HG03064 (cell line): ENCODE measurements at regions not wholly inside any gene's neighbourhood (a gene's known extent, or its start where the extent isn't known, plus 50 kb on each side); places are given as distances from the start of the nearest gene placed in this dataset.

Source experiments
- ATAC-seq: cut with Tn5 transposase; IDR thresholded peaks from one replicate; pipeline ENCODE4 v1.9.1; 2021; ENCODE audit warnings: low read depth; ENCODE audit not compliant: unreplicated experiment

DNA sequence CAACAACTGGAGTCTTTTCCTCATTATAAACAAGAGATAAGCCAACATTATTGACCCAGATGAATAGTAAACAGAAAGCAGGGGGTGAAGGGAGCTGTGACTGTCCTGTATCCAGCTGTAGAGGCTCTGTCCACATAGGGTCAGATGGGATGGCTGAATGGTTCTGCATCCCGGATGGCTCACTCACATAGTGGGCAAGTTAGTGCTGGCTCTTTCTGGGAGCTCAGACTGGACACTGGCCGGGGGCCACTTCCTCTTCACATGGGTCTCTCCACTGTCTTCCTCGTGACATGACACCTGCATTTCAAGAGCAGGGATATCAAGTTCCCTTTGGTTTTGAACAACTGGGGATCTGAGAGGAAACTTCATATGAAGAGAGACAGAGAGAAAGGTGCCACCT, 969.6 kb upstream of the TMEM132C start:
- ATAC-seq, result no peak

DNA sequence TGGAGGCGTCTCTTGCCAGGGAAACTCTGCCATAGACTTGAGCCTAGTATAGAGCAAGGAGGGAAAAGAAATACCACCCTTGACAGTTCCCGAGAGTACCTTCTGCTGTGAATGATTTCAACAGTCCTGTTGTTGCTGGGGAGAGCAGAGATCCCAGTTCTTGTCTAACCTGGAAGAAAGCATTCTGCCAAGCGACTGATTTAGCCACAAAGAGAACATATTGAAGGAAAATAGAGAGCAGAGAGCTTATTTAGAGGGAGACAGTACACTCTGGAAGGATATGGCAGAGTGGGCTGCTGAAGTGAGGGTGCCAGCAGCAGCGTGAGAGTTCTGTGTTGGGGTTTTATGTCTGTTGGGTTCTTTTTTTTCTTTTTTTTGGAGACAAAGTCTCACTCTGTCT, 966.9 kb upstream of the TMEM132C start:
- no peak for ATAC-seq

DNA sequence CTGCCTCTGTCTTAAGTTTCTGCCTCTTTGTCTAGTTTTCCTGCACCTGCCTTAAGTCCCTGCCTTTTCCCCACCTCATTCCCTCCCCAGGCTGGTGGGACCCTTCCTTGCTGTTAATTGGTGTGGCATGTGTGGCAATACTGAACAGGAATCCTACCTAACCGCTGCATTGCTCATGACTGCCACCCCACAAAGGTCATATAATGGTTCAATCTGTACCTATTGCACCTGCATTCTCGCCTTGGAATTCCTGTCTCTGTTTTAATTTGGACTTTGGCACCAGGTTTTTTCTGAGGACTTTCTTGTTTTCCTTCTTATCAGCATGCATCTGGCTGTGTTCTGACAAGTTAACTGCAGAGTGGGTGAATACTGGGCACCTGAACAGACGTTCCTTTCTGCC, 966.2 kb upstream of the TMEM132C start:
- no peak for ATAC-seq

DNA sequence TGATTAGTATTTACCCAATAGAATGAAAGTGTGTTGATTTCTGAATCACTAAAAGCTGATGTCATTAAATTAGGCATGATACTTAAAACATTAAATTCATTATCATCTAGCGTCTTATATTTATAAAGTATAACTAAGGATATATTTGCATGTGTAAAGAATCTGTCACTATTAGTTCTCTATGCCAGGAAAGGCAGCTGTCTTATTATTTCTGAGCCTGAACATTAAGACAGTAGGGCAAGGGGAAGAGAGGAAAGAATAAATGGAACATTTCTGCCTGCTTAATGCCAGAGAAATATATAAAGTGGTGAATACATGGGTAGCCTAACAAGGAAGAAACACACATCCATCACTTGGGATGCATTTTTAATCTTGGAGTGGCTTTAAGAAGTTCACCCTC, 965.1 kb upstream of the TMEM132C start:
- no peak for ATAC-seq

DNA sequence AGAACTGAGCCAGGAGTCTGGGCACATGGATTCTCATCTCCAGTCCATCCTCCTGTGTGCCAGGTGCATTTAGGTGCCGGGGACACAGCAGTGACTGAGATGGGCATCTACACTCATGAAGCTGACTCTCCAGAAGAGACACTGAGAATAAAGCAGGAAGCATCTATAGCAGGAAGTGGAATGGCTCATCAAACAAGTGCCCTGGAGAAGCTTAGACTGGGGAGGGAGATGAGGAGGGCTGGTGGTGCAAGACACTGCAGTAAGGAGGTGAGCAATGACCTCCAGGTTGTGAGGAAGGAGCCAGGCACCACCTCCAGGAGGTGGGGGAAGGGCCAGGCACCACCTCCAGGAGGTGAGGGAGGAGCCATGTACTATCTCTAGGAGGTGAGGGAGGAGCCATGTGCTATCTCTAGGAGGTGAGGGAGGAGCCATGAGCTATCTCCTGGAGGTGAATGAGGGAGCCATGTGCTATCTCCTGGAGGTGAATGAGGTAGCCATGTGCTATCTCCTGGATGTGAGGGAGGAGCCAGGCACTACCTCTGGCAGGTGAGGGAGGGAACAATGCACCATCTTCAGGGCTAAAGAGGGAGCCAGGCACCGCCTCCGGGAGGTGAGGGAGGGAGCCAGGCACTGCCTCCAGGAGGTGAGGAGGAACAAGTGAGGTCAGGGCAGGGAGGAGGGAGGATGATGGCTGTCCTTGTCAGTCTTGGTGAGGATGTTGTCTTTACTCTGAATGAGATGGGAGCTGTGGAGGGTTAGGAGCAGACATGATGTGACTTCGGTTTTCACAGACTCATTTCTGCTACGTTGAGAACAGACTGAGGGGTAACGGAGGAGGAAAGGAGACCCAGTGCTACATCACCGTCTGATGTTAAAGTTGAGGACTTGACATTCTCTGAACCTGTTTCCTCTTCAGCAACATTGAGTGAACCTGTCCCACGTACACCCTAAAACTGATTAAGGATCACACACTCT, 961.9 kb upstream of the TMEM132C start:
- no peak for ATAC-seq

DNA sequence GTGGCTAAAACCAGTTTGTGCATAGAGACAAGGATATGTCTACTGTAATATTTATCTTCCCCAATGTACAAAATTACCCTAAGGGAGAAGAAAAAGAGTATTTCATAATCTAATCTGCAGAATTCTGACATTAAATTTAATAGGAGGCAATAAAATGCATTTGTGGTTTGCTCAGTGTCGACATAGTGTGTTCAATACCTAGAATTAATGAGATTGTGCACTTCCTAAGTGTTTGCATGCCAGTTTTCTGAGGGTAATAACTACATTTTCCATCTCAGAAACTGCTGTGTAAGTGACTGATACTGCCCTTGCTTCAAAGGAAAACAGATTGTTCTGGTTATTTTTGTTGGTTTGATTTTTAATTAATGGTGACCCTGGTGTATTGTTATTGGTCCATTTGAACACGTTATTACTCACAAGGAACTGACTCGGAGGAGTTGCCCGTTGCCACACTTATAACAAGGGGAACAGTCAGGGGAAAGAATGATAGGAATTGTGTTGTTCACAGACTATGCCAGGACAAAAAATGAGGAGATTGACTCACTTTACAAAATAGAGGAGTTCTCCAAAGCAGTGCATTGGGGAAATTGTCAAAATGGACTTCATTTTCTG, 960.3 kb upstream of the TMEM132C start:
- ATAC-seq, result no peak

DNA sequence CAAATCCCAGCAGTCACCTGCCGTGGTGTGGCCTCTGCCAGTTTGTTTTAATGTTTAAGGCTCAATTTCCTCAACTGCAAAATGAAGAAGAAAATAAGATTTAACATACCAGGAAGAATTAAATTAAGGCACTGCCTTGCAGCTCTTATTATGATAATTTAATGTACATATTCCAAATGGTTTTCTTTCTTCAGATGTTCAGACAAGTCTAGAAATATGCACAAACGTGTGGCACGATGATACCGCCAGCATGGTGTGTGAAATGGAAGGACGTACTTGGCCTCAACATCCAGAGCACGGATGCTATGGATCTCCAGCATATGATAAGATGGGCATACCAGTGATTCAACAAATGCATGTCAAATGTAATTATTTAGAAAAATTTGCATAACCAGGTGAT, 959.4 kb upstream of the TMEM132C start:
- ATAC-seq, result no peak

DNA sequence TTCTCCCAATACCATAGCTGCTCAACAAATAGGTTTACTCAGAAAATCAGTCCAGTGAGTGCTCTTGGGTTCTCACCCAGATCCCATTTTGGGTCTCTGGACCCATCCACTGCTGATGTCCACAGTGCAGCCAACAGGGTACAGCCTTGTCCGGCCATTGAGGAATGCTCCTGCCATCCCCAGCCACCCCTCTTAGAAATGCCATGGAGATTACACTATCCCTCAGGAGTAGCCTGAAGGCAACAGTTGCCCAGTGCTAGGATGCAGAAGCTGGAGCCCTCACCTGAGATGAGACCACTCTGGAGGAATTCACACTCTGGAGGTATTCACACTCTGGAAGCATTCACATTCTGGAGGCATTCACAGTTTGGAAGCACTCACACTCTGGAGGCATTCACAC, 958.8 kb upstream of the TMEM132C start:
- no peak for ATAC-seq

DNA sequence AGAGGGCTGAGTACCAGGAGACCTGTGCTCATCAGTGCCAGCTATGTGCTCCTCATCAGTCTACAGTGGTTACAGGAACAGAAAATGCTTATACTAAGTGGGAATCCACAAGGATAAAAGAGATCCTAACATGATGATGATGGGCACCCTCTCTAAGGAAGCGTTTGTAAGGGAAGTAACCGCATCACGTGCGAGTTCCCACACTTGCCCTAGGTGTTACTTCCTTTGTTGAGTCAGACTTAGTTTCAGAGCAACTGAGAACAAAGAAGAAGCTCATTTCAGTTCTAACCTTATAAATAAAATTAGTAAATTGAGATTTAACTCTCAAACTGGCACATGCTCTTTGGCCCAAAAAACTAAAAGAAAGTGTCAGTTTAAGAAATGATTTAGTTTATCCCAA, 956.4 kb upstream of the TMEM132C start:
- no peak for ATAC-seq

DNA sequence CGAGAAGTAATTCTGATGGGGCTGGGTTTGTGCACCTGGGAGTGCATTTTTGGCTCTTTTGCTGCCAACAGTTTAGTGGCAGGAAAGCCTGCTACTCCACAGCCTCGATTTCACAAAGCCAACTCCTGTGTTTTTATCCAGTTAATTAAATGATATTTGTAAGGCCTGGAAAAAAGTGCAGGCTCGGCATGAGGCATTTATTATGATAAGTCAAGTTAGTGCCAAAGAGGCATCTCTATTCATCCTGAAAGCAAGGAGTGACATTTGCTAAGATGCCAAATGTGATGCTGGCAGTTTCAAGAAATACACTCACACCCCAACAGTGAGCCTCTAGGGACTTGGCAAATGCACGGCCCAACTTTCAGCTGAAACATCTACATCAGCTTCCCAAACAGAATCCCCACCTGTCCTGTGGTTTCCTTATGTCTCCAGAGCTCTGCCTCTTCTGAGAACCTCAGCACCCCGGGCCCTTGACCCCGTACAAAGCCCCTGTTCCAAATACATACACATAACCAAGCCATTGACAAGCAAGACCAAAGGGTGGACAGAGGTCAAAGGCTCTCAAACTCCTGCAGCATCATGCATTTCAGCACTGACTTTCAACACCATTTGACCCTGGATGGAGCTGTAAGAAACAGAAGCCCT, 955.1 kb upstream of the TMEM132C start:
- no peak for ATAC-seq

DNA sequence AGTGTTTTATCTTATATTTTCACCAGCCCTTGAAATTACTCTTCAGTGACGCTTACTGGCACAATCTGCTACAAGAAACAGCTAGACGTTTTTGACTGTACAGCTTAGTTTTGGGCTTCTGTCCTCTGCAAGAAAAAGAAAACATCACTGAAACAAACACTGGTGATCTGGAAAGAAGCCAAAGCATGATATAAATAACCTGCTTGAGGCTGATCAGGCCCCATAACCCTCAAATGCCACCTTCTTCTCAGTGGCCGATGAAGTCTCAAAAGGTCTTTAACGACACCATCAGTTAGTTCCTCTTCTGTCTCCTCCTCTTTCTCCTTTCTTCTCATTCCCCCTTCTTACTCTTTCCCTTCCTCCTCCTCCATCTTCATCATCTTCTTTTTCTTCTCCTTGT, 942.3 kb upstream of the TMEM132C start:
- no peak for ATAC-seq

DNA sequence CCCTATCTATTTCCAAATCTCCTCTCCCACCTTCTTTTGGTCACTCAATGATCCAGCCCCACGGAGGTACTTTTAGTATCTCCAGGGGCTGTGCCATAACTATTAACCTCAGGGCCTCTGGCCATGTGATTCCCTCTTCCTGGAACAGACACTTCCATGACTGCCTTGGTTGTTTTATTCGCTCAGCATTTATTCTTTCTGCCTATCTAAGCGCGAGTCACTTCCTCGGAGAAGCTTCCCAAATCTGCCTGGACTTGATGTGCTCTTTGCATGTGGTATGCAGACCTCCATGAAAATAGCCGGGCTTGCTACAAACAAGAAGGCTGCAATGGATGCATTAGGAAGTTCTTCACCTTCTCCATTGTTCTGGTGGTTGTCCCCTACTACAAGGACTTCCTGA, 939.0 kb upstream of the TMEM132C start:
- ATAC-seq, result no peak

DNA sequence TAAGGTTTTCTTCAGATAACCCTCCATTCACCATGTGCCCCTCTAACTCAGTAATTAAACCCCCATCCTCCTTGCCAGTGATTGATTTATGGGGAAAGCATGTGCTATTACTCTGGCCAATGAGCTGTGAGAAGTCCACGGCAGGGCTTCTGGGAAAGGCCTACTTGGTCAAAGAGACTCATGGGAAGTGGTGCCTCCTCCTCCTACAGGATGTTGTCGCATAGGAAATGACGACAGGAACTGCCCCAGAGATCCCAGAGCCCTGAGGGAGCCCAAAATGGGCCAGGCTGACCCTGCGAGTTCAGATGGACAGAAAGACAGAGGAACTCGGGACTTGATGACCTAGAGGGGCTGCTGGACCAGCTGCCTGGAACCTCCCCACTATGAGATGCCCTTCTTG, 938.1 kb upstream of the TMEM132C start:
- ATAC-seq, result no peak

DNA sequence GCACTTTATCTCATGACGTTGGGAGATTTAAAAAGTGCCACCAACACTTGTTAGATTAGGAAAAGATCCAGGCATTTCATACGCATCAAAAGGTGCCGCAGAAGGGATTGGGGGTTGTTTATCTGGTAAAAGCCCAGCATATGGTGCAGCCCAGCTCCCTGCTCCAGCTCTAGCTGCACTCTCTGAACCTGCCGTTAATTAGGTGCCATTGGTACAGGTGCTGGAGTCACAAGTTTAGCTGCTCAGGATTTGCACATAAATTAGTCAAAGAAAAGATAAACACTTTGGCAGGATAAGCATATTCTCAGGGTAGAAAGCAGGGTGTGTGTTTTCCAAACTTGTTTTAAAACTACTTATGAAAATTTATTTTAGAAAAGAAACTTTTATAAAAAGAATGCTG, 932.6 kb upstream of the TMEM132C start:
- no peak for ATAC-seq

DNA sequence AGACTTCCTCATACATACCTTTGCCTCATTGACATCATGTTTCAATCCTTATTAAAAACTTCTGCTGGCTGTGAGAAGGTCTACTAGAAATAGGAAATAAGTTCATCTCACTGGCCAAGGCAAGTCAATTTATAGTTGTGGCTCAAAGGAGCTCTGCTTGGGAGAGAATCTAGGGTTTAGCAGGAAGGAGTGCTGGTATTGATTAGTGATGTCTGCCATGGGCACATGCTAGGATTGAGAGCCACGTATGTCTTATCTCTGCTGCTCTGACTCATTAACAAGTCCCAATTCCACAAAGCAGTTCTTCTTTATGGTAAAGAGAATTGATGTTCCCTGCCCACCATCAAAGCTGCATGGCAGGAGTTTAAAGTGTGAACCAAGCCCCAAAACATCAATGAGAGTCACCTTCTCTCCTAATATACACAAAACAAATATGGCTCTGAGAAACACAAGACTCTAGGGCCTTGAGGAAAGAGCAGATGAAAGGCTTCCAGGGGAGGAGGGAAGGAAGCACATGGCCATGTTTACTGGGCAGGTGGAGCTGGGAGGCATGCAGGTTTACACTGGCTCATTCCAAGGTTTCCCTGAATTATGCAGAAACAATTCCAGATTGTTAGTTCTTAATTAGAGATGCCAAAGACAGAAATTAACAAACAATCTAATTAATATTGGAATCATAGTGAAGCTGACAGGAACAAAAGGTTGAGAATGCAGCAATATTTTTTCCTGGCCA, 931.9 kb upstream of the TMEM132C start:
- ATAC-seq, result no peak

DNA sequence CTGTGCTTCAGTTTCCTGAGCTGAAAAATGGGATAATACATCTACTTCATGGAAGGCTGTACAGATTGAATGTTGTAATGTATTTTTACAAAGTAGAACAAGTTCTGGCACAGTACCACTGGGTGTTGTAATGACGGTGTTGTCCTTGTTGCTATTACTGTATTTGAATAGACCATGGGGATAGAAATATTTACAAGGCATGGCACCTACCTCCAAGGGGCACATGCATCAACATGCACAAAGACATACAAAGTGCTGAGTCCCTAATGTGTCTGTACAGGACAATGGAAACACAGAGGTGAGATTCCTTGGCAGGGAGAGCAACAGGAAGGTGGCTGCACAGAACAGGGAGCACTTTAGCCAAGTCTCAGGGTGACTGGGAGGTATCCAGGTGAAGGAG, 930.6 kb upstream of the TMEM132C start:
- no peak for ATAC-seq

DNA sequence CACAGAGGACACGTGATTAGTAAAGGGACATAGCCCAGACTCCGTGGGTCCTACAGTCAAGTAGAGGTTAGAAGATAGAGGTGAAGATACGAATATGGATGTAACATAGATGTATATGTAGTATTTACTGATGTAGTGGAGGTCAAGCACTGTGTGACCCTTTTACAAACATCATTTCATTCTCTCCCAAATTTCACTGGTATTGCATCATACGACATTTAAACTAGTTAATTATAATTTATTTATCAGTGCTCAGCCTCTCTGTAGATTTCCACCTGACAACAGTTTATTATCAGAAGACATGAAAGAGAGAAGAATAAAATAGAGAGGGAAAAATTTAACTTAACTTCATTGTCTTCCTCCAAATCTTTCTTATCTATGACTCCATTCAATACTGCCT, 927.9 kb upstream of the TMEM132C start:
- no peak for ATAC-seq

DNA sequence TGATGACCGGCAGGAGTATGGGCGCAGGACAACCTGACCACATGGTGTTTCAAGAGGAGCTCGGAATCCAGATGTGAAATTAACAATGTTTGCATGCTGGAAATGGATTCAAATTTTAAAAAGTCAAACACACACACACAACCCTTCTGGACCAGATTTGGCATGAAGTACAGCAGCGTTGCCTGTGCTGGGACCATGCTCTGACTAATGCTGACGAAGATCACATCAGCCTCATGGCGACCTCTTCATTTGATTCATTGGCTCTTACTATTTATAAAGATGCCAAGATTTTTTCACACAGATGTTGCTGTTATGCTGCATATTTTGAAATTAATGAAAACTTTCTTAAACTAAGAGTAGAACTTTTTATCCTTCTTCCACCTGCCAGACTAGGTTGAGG, 926.6 kb upstream of the TMEM132C start:
- ATAC-seq, result no peak

DNA sequence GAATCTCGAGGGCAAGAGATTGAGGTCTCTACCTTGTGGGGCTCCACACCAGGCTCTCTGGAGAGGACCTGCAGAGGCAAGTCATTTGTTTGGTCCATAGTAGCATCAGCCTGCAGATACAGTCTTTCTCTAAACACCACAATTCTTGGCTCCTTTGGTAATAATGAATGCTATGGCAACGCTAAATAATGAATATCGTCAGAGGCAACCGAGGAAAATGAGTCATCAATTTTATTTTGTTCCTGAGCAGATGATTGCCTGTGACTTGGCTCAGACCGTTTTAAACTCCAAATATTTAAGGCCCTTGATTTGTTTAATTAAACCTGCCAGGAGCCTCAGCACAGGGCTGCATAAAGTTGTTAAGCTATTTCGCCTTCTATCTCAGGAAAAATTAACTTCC, 924.1 kb upstream of the TMEM132C start:
- ATAC-seq, result no peak

DNA sequence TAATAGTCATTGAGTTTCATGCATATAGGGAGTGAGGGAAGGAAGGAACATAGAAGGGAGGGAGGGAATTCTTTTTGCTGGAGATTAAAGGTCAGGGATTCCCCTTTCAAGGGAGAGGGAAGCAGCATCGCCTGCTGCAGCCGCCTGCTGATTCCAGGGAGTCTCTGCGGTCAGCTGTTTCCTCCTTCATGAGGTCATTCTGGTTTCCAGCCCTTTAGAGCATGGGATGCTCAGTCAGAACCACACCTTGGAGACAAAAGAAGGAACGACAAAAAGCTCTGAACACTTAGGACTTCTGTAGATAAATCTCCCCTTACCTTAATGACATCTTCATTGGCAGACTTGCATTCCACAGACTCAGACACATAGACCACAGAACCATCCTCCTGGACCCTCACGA, 923.0 kb upstream of the TMEM132C start:
- no peak for ATAC-seq

DNA sequence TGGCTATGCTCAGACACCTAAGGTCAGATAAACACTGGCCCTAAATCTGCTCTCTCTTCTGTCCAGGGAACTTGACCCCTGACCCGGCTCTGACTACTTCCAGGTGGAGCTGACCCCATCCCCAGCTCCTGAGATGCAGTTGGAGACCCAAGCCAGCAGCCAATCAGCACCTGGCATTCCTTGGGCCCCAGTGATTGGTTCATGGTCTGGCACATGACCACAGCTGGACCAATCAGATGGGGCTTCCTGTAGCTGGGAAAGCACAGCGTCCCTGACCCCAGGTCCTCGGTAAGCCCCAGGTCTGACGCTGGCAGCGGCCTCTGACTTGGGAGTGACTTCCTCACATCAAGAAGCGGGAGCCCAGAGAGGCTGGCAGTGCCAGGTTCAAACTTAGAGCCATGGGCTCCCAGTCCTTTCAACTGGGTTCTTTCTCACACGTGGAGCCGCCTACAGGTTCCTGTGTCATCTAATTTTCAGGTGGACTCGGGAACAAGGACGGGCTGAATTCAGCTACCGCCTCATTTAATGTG, 915.4 kb upstream of the TMEM132C start:
- no peak for ATAC-seq
